ENCODE measurements at regions not wholly inside any gene's neighbourhood (a gene's known extent, or its start where the extent isn't known, plus 50 kb on each side); places are given as distances from the start of the nearest gene placed in this dataset.

- TF ChIP-seq CTCF (IDR thresholded peaks at IDR 0.05) (no peak), POLR2AphosphoS5 (IDR thresholded peaks at IDR 0.05) (no peak), POLR2A (IDR thresholded peaks at IDR 0.05) (no peak)
Measured at GRCh38 chr19:31408460-31409124, 59.4 kb upstream of the TSHZ3 start.
